ENCODE measurements at regions not wholly inside any gene's neighbourhood (a gene's known extent, or its start where the extent isn't known, plus 50 kb on each side); places are given as distances from the start of the nearest gene placed in this dataset.

GRCh38 chr5:173739741-173740140 lies 123.3 kb upstream of the BOD1 start:
- no peak for TF ChIP-seq ZNF350 (tag by site-specific recombination; IDR thresholded peaks at IDR 0.05)
- TF ChIP-seq, protein P1, sequence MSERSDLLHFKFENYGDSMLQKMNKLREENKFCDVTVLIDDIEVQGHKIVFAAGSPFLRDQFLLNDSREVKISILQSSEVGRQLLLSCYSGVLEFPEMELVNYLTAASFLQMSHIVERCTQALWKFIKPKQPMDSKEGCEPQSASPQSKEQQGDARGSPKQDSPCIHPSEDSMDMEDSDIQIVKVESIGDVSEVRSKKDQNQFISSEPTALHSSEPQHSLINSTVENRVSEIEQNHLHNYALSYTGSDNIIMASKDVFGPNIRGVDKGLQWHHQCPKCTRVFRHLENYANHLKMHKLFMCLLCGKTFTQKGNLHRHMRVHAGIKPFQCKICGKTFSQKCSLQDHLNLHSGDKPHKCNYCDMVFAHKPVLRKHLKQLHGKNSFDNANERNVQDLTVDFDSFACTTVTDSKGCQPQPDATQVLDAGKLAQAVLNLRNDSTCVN (tag by site-specific recombination; optimal IDR thresholded peaks at IDR 0.05), result no peak

All from HEK293 (cell line).